ENCODE measurements at regions not wholly inside any gene's neighbourhood (a gene's known extent, or its start where the extent isn't known, plus 50 kb on each side); places are given as distances from the start of the nearest gene placed in this dataset.
A peak's percentile ranks its signal among the peaks of the same experiment; 100 is the strongest.

DNA sequence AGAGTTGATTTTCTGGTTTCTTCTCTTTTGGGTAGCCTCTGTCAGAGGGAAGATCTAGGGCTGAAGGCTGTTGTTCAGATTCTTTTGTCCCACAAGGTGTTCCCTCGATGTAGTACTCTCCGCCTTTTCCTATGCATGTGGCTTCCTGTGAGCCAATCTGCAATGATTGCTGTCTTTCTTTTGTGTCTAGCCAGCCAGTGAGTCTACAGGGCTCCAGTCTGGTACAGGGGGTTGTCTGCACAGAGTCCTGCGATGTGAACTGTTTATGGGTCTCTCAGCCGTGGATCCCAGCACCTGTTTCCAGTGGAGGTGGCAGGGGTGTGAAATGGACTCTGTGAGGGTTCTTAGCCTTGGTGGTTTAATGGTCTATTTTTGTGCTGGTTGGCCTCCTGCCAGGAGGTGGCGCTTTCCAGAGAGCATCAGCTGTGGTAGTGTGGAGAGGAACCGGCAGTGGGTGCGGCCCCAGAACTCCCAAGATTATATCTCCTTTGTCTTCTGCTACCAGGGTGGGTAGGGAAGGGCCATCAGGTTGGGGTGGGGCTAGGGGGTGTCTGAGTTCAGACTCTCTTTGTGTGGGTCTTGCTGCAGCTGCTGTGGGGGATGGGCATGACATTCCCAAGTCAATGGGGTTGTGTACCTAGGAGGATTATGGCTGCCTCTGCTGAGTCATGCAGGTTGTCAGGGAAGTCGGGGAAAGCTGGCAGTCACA lies 81.3 kb upstream of the C21orf91 start:
- no peaks in the 10 kb centered on the region for H3K79me2 ChIP-seq (ENCODE audit: insufficient read depth, low read length)
- H4K20me1 ChIP-seq (ENCODE audit: insufficient read depth, low read length, poor library complexity, severe bottlenecking) = no peaks in the 10 kb centered on the region
- no peaks in the 10 kb centered on the region for H3F3A ChIP-seq (ENCODE audit: low read depth)
- H2AFZ ChIP-seq (ENCODE audit: low read length) = no peak overlapping the region
- no peaks in the 10 kb centered on the region for H3K9me2 ChIP-seq (replicated peaks; ENCODE audit: low read depth, low read length)
- H3K4me3 ChIP-seq (ENCODE audit: low read length, poor library complexity, severe bottlenecking) = no peak overlapping the region
- no peak for TF ChIP-seq EZH2phosphoT487 (IDR thresholded peaks at IDR 0.05; ENCODE audit: borderline replicate concordance)
- TF ChIP-seq, protein P1, sequence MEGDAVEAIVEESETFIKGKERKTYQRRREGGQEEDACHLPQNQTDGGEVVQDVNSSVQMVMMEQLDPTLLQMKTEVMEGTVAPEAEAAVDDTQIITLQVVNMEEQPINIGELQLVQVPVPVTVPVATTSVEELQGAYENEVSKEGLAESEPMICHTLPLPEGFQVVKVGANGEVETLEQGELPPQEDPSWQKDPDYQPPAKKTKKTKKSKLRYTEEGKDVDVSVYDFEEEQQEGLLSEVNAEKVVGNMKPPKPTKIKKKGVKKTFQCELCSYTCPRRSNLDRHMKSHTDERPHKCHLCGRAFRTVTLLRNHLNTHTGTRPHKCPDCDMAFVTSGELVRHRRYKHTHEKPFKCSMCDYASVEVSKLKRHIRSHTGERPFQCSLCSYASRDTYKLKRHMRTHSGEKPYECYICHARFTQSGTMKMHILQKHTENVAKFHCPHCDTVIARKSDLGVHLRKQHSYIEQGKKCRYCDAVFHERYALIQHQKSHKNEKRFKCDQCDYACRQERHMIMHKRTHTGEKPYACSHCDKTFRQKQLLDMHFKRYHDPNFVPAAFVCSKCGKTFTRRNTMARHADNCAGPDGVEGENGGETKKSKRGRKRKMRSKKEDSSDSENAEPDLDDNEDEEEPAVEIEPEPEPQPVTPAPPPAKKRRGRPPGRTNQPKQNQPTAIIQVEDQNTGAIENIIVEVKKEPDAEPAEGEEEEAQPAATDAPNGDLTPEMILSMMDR (conservative IDR thresholded peaks at IDR 0.05; ENCODE audit: low read length) = peak; percentile 49
- H3K9me3 ChIP-seq (ENCODE audit: insufficient read depth, low read depth, low read length) = peaks cover 7% of the 10 kb centered on the region; the same call in 1 of the 2 replicates
- H3K9ac ChIP-seq (ENCODE audit: low read depth, low read length, poor library complexity, severe bottlenecking) = no peak overlapping the region
- H3K4me1 ChIP-seq (ENCODE audit: insufficient read depth, low read length, poor library complexity, severe bottlenecking) = peaks cover 7% of the 10 kb centered on the region
- no peak overlapping the region for H3K4me2 ChIP-seq (ENCODE audit: low read depth, low read length, poor library complexity, severe bottlenecking)
- H3K36me3 ChIP-seq (ENCODE audit: insufficient read depth, low read length) = no peaks in the 10 kb centered on the region
- H3K27me3 ChIP-seq (ENCODE audit: insufficient read depth, low read length, poor library complexity, severe bottlenecking) = no peaks in the 10 kb centered on the region

DNA sequence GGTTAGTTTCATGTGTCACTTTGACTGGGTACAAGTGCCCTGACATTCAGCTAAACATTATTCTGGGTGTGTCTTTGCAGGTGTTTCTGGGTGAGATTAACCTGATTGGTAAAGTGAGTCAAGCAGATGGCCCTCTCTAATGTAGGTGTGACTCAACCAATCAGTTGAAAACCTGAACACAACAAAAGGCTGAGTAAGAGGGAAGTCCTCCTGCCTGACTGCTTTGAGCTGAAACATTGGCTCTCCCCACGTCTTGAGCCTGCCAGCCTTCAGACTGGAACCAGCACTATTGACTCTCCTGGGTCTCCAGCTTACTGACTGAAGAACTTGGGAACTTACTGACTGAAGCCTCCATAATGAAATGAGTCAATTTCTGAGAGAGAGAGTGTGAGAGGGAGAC lies 70.0 kb upstream of the C21orf91 start:
- TF ChIP-seq EZH2phosphoT487 (IDR thresholded peaks at IDR 0.05; ENCODE audit: borderline replicate concordance) = no peak
- TF ChIP-seq, protein P1 (conservative IDR thresholded peaks at IDR 0.05; ENCODE audit: low read length) = no peak
- no peaks in the 10 kb centered on the region for H4K20me1 ChIP-seq (ENCODE audit: insufficient read depth, low read length, poor library complexity, severe bottlenecking)

DNA sequence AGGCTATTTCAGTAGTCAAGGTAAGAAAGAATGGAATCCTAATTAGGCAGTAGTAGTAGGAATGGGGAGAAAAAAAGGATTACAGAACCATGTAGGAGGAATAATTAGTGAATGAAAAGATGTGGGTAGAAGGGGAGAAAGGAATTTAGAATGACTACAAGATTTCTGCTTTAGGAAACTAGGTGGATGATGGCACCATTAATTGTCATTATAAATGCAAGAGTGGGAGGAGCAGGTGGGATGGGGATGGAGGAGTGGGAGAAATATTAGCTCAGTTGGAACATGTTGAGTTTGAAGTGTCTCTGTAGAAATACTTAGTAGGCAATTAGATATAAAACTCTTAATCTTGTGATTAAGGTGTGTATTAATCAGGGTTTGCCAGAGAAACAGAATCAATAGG lies 50.0 kb upstream of the C21orf91 start:
- no peak for TF ChIP-seq EZH2phosphoT487 (IDR thresholded peaks at IDR 0.05; ENCODE audit: borderline replicate concordance)
- TF ChIP-seq, protein P1 (conservative IDR thresholded peaks at IDR 0.05; ENCODE audit: low read length) = no peak
- H4K20me1 ChIP-seq (ENCODE audit: insufficient read depth, low read length, poor library complexity, severe bottlenecking) = no peaks in the 10 kb centered on the region
- no peaks in the 10 kb centered on the region for H3K36me3 ChIP-seq (ENCODE audit: insufficient read depth, low read length)
- H3K79me2 ChIP-seq (ENCODE audit: insufficient read depth, low read length) = no peaks in the 10 kb centered on the region
- no peak overlapping the region for H2AFZ ChIP-seq (ENCODE audit: low read length)
- H3K9me3 ChIP-seq (ENCODE audit: insufficient read depth, low read depth, low read length) = no peaks in the 10 kb centered on the region
- no peaks in the 10 kb centered on the region for H3K4me1 ChIP-seq (ENCODE audit: insufficient read depth, low read length, poor library complexity, severe bottlenecking)
- no peaks in the 10 kb centered on the region for H3K27me3 ChIP-seq (ENCODE audit: insufficient read depth, low read length, poor library complexity, severe bottlenecking)
- H3F3A ChIP-seq (ENCODE audit: low read depth) = no peaks in the 10 kb centered on the region
- H3K4me2 ChIP-seq (ENCODE audit: low read depth, low read length, poor library complexity, severe bottlenecking) = no peak overlapping the region
- no peaks in the 10 kb centered on the region for H3K9me2 ChIP-seq (replicated peaks; ENCODE audit: low read depth, low read length)
- no peak overlapping the region for H3K9ac ChIP-seq (ENCODE audit: low read depth, low read length, poor library complexity, severe bottlenecking)
- H3K4me3 ChIP-seq (ENCODE audit: low read length, poor library complexity, severe bottlenecking) = no peak overlapping the region

More for the DNA sequence above, 70.0 kb upstream of the C21orf91 start:
- Histone ChIP-seq H3K4me1 (ENCODE audit: insufficient read depth, low read length, poor library complexity, severe bottlenecking) (no peaks in the 10 kb centered on the region), H3K9me3 (ENCODE audit: insufficient read depth, low read depth, low read length) (no peaks in the 10 kb centered on the region), H3K27me3 (ENCODE audit: insufficient read depth, low read length, poor library complexity, severe bottlenecking) (no peaks in the 10 kb centered on the region), H3K4me3 (ENCODE audit: low read length, poor library complexity, severe bottlenecking) (no peak overlapping the region), H3K9ac (ENCODE audit: low read depth, low read length, poor library complexity, severe bottlenecking) (no peak overlapping the region), H3F3A (ENCODE audit: low read depth) (no peaks in the 10 kb centered on the region), H3K9me2 (replicated peaks; ENCODE audit: low read depth, low read length) (no peaks in the 10 kb centered on the region), H2AFZ (ENCODE audit: low read length) (no peak overlapping the region), H3K79me2 (ENCODE audit: insufficient read depth, low read length) (no peaks in the 10 kb centered on the region), H3K4me2 (ENCODE audit: low read depth, low read length, poor library complexity, severe bottlenecking) (no peak overlapping the region), H3K36me3 (ENCODE audit: insufficient read depth, low read length) (no peaks in the 10 kb centered on the region)

Data from Loucy (cell line).